HG03571 (cell line): ENCODE measurements at regions not wholly inside any gene's neighbourhood (a gene's known extent, or its start where the extent isn't known, plus 50 kb on each side); places are given as distances from the start of the nearest gene placed in this dataset.

ENCODE experiments used
- ATAC-seq: cut with Tn5 transposase; IDR thresholded peaks from one replicate; pipeline ENCODE4 v1.9.1; 2021; ENCODE audit not compliant: unreplicated experiment

DNA sequence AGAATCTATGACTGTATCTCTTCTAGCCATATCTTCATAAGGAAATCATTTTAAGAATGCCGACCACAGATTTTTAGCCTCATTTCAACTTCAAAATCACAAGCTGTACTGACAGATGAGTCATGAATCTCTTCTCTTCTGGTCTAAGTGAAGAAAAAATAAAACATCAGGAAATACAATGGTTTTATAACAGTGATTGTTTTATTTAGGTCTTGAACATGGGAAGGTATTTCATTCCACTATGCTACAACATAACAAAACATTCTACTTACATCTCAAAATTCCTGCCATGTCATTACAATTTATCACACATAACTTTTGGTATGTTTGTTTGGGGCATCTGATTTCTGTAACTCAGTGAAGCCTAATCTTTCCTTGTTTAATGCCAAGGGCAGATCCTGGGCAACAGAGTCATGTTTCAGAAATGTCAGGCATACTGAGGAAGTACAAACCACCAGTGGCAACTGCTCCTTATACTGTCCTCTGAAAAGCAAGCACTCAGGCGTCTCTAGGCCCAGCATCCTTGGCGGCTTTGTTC, 325.0 kb downstream of the PDHA2 start:
- no peak for ATAC-seq

DNA sequence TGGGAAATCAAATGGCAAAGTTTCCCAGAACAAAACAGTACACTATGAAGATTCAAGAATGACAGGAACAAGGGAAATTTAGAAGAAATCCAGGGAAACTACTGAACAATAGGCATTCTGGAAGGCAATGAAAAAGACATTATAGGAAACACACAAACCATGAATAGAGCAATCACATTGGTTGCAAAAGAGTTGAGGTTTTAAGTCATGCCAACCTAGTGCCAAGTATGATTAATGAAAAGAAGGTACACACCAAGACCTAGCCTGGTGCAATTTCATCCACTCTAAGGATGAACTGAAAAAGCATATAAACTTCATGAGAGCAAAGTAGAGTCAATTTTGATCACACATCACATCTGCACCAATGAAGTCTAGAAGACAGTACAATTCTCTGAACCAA, 326.9 kb downstream of the PDHA2 start:
- no peak for ATAC-seq

DNA sequence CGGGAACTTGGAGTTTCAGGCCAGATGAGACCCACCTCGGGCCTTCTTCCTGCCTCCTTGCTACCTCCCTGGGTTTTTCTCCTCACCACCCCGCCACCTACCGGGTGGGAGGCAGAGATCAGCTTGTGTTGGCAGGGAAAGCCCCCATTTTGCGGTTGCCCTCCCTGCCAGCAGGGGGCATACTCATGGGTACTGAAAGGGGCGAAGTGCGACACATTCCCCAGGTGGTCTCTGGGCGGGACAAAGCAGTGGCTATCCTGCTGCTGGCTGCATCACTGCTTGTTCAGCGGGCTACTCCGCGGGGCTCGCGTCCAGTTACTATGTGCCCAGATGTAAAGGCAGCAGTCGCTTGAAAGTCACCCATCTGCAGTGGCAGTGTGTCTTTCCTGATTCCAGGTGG, 330.3 kb downstream of the PDHA2 start:
- no peak for ATAC-seq

DNA sequence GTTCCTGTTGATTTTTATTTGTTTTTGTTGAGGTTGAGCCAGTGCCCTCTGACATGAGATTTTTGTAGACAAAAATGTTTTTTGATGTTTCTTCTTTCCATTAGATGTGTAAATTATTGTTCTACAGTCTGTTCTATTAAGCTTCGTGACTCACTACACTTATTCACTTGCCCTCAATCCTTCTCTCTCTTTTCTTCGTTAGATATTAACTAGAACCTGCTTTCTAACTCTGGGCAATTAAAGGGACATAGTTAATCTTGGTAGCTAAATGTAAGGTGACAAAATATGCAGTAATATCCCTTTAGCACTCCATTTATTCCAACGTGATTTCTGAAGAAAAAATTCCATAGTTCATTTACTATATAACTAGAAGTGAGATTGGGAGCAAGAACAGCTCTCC, 333.9 kb downstream of the PDHA2 start:
- no peak for ATAC-seq

DNA sequence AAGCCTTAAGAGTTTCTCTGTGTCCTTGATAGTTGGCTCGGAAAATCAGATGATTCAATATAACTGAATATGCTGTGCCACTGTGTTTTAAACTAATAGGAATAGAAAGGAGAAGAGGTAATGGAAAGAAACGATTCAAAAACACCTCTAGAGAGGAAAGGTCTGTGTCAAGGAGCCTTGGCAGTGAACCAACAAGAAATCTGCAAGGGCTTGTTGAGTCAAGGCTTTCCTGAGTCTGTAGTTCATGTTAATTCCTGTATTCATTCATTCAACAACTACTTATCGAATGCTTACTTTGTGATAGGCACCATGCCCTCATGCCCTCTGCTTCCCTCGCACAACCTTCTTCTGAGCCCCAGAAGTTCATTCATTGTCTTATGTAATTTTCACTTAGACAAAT, 336.0 kb downstream of the PDHA2 start:
- no peak for ATAC-seq

DNA sequence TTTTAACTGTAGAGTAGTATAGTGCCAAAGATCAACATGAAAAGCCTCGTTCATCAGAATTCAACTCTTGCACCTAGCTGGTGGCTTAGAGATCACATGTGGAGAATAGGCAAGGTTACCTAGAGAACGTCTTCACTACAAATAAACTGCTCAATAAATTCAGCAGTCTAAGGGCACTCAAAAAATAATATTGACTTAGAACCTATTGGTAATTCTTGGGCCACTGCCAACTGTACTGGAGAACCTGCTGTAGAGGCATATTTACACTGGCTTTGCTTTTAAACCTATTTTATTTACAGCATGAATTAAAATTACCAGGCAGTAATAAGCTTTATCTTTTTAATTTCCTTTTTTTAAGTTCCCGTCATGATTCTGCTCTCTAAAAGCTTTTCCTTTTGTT, 343.7 kb downstream of the PDHA2 start:
- ATAC-seq: no peak

DNA sequence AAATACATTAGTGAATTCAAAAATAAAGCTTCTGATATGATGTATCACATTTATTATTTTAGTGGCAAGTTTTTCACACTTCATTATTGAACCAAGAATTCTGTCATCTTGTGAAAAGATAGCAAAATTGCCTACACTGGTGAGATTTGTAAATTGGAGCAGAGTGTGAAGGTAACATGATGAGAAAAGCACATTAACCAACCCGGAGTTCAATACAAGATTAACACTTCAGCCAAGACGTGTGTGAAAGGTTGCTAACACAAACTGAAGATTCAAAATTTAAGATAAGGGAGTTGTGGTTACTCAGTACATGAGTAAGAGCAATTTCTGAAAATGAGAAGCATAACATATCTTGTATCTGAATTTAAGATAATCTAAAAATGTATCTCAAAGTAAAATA, 346.7 kb downstream of the PDHA2 start:
- ATAC-seq: no peak

DNA sequence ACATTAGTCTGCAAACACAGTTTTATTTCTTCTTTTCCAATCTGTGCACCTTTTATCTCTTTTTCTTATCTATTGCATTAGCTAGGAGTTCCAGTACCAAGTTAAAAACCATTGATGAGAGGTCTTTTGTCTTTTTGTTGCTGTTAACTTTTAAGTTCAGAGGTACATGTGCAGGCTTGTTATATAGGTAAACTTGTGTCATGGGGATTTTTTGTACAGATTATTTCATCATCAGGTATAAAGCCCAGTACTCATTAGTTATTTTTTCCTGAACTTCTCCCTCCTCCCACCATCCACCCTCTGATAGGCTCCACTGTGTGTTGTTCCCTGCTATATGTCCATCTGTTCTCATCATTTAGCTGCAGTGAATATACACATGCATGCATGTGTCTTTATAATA, 349.9 kb downstream of the PDHA2 start:
- ATAC-seq: no peak

DNA sequence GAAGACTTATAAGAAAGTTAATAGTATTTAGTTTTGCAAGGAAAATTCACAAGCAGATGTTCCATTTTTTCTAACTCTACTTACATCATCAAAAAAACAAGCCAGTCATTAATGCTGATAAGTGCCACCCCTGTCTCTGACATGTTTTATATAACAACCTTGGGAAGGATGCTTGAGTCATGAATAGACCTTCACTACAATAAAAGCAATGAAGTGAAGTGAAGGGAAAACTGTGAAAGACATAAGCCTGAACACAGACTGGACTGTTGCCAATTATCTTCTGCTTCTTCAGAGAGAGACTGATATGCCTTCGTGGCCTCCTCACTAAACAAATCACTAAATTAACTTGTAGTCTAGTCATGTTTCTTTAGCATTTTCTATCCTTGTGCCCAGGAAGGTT, 353.2 kb downstream of the PDHA2 start:
- ATAC-seq: no peak

DNA sequence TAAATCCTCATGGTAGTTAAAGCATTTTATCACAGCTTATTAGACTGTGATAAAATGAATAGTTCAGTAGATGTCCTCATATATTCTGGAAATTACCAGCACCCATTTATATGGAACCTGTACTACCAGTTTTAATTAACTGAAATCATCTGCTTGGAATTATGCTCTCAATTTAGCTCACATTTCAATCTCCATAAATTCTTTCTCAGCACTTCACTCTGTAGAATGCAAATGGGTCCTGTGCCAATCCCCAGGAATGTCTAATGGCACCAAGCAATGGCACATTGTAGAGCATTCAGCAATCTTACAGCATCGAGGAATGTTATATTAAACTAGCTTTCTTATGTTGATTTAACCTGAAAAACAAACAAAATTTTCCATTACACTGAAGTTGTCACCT, 355.1 kb downstream of the PDHA2 start:
- ATAC-seq: no peak

DNA sequence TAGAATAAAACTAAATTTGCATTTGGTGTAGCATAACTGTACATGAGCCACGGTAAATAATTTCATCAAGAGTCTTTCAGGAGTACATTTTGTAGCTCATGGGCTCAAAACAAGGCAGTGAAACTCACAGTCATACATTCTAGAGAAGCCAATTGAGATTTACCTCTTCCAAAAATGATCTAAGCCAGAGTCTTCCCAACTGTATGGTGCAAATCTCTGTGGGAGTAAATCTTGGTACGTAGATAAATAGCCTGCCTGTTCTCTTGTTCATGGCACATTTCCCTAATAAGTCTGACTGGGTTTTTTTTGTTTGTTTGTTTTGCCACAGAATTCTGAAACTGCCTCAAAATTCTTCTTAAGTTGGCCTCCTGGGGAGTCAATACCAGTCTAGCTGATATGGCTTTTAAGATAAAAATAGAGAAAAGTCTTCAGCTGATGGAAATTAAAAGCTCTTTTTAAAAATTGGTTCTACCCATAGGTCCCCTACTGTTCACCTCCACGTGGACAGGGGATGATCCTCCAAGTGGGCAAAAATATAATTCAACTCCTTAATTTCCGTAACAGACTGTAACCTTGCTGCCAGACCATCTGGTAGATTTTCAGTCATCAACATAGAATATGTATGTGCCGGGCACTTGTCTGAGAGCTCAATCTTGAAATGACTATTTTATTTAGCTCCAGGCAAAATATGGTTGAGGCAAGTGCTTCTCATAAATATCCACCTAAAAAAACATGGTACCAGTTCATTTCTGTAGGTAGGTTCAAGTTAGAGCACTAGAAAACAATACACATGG, 365.4 kb downstream of the PDHA2 start:
- no peak for ATAC-seq

DNA sequence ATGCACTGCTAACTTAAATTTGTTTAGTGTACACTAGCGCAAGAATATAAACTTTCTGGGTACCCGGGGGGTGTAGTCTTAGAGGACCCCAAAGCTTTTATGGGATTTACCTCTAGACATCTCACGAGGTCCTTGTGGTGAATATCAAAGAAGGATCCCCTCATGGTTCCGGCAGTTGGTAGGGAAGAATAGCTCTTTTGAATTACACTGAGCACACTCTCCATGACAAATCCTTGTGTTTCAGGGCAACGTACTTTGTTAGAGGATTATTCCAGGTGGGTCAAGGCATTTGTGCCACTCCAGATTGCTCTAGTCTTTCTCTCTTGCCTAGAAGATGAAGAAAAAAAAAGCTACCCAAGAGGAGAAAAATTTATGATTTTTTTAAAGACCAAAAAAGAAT, 387.6 kb downstream of the PDHA2 start:
- ATAC-seq: no peak

DNA sequence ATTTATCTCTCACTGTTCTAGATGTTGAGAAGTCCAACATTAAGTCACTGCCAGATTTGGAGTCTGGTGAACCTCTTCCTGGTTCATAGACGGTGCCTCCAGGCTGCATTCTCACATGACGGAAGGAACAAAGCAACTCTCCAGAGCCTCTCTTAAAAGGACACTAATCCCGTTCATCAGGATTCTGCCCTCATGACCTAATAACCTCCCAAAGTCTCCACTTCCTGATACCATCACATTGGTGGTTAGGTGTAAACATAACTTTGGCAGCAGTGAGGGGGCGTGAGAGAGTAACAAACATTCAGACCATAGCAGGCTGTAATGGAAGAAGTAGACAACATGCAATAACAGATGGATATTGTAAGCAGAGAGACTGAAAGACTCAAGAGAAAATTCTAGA, 388.6 kb downstream of the PDHA2 start:
- no peak for ATAC-seq

DNA sequence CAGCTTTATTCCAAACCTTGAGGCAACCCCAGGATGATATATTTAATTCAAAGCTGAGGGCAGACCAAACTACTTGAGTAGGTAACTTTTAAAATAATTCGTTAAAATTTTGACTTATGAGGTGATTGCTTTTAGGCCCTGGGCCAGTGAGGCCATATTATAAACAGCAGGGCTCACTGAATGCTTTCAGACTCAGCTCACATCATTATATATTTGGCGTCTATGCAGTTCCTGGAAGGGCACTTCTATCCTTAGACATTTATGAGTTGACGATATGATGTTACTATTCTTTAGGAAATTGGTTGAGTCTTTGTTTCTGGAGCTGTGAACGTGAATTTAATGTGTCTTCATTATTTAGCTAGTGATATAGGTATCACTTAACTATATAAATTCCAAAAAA, 400.1 kb downstream of the PDHA2 start:
- ATAC-seq: no peak

DNA sequence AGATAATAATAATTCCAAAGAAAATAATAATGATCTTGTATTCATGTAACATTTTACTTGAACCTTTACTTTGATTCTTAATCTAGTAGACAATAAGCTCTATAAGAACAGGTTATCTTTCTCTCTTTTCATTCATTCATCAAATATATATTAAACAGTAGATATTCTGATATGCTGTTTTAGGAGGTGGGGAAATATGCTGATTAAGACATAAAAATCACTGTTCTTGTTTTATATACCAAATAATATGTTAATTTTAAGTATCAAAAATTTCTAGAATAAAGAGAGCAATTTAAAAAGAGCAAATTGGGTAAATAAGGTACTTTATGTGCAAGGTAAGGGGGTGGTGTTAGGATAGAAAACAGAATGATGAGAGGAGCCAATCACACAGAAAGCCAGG, 401.9 kb downstream of the PDHA2 start:
- no peak for ATAC-seq

DNA sequence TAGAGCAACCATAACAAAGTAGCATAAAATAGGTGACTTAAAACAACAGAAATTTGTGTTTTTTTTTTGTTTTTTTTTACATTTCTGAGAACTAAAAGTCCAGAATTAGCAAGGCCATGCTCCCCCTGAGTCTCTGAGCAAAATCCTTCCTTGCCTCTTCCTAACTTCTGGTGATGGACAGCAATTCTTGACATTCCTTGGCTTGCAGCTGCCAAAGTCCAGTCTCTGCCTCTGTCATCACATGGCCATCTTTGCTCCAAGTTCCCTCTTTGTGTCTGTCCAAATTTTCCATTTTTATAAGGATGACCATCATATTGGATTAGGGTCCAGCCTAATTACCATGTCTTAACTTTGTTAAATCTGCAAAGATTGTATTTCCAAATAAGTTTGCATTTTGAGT, 407.2 kb downstream of the PDHA2 start:
- no peak for ATAC-seq

DNA sequence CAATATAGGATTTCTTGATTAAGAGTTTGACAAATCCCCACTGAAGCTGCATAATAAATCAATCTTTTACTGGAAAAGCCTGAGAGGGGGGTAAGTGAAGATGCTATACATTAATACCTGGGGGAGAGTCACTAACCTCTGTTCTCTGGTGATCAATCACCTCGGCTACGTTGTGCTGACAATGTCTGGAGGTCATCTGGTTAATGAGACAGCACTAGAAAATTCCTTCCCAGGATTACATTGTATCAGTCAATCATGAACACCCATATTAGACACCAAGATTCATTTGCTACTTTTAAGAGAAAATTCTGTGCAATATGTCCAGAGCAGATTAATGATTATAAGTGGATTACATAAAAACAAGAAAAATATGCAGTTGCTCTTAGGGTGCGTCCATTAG, 408.3 kb downstream of the PDHA2 start:
- no peak for ATAC-seq

DNA sequence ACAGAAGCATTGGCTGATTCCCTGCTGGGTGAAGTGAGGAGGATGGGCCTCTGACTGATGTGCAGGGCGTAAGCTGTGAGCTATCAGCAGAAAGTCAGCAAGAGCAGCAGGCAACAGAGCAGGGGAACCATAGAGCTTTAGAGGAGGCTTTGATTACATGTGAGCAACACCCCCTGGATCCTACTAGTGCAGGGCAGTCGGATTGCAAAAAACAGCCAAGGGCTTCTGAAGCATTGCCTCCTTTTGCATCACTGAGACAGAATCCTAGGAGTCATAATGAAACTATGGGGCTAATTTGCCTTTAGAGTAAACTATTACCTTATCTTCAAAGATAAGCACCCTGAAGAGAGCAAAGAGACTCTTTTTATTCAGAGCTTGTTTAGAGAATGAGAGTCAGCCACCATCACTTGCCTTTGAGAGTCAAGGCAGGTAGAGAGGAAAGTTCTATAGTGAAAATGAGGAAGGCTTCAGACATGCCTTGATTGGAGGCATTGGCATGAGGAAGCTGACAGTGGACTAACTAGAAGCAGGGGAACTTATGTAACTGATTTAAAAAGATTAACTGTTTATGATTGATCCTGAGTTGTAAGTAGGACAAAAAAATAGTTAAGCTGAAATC, 420.3 kb downstream of the PDHA2 start:
- no peak for ATAC-seq

DNA sequence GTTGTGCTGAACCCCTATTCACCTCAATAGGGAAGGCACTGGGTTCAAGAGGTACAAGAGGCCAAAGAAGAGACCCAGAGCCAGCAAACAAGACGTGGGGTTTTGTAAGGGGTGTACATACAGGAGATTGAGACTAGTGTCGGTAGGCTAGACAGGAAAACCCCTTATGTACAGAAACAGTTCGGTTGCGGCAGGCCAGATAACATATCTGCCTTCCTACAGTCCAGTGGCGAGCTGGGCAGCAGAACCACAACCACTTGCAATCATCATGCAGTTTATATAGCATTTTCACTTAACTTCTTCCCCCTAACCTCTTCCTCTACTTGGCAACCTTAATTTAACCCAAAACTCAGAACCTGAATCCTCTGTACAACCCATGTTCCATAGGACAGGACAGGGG, 422.2 kb downstream of the PDHA2 start:
- ATAC-seq: no peak

DNA sequence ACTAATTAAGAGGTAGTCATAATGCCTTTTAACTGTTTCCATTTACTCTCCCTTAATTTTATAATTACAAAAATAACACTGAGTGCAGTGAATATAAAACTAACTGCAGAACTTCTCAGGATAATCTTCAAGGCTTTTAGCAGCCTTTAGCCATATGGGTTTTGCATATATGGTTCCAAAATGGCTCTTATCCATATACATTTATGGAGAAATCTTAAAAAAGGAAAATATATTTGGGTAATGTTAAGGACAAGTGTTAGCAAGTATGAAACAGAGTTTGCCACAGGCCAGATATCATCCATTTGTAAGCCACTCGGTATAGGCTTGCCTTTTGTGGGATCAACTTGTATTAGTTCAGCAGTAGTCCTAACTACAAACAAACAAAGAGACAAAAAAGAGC, 423.4 kb downstream of the PDHA2 start:
- ATAC-seq: no peak

DNA sequence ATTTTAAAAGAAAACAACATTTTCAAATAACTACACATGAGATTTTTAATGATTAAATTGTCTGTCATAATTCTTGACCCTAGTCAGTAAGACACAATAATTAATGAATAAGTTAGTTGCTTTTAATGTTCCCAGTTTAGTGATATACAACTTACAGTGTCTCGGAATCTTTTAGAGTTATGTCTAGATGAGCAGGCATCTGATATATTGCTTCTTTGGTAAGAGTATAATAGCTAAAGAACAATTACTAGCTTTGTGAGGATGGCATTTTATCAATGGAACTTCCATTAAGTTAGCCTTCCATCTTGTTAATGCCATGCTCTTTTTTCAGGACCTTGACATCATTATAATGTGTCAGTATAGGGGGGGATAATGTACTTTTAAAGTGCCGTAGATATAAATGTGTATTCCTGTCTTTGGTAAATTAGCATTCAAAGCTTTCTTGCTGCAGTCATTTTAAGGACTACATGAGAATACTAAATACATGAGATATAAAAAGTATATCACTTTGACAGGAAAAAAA, 425.1 kb downstream of the PDHA2 start:
- no peak for ATAC-seq

DNA sequence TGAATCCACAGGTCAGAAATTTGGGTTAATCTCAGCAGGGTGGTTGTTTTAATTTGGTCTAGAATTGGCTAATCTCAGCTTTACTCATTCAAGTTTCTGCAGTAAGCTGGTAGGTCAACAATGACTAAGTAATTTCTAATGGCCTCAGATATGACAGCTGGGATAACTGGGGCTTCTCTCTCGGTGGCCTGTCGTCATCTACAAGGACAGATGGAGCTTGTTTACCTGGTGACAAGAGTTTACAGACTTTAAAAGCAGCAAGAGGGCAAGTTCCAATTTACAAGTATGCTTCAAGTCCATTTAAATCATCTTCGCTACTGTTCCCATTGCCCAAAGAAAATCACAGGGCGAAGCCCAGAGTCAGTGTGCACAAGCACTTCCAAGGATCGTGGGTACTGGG, 453.9 kb downstream of the PDHA2 start:
- no peak for ATAC-seq
